GM12892 (cell line): ENCODE measurements at regions not wholly inside any gene's neighbourhood (a gene's known extent, or its start where the extent isn't known, plus 50 kb on each side); places are given as distances from the start of the nearest gene placed in this dataset.

Experiments
- POLR2A ChIP-seq: IDR thresholded peaks from 2 replicates; pipeline ENCODE4 v1.6.1; 2011; ENCODE audit warnings: low read depth, low read length, control low read depth
- POLR2AphosphoS5 ChIP-seq: IDR thresholded peaks from 2 replicates; pipeline ENCODE4 v1.6.1; 2011; ENCODE audit warnings: low read depth, low read length, control low read depth

- TF ChIP-seq POLR2A (no peak), POLR2AphosphoS5 (no peak)
These were observed 763.5 kb upstream of the MANEA start for GRCh38 chr6:94813806-94814205.
